Renal cortical epithelial cell (primary cell): ENCODE measurements at regions not wholly inside any gene's neighbourhood (a gene's known extent, or its start where the extent isn't known, plus 50 kb on each side); places are given as distances from the start of the nearest gene placed in this dataset.
"Not testable (repeated sequence)": the region's sequence is repeated elsewhere in the genome, so short reads cannot be mapped to it uniquely, and the experiment has no call there.

Experiments used
- DNase-seq: peaks from one replicate; pipeline ENCODE4 v3.0.0-alpha.2; 2011; ENCODE audit warnings: low read depth

- DNase-seq = no peak
Observed at GRCh38 chr13:33411312-33411711, 125.8 kb upstream of the STARD13 start.

GRCh38 chr13:33415822-33416221, 130.3 kb upstream of the STARD13 start:
- DNase-seq = no peak

- not testable (repeated sequence) for DNase-seq
Observed at GRCh38 chr13:33418224-33418953, 132.8 kb upstream of the STARD13 start.

GRCh38 chr13:33420117-33420516, 134.6 kb upstream of the STARD13 start:
- not testable (repeated sequence) for DNase-seq

GRCh38 chr13:33426131-33426530, 140.6 kb upstream of the STARD13 start:
- no peak for DNase-seq

- DNase-seq = no peak
Observed at GRCh38 chr13:33433316-33433715, 147.8 kb upstream of the STARD13 start.

GRCh38 chr13:33434676-33435075, 149.1 kb upstream of the STARD13 start:
- no peak for DNase-seq

GRCh38 chr13:33435207-33435606, 149.7 kb upstream of the STARD13 start:
- no peak for DNase-seq

GRCh38 chr13:33438918-33439317, 153.4 kb upstream of the STARD13 start:
- DNase-seq = no peak

- peak; percentile 68 for DNase-seq
Observed at GRCh38 chr13:33441015-33441414, 155.5 kb upstream of the STARD13 start.

GRCh38 chr13:33445024-33445423, 159.5 kb upstream of the STARD13 start:
- no peak for DNase-seq

GRCh38 chr13:33445476-33445875, 159.9 kb upstream of the STARD13 start:
- DNase-seq = peak; percentile 2

- peak; percentile 5 for DNase-seq
Observed at GRCh38 chr13:33446821-33447725, 161.5 kb upstream of the STARD13 start.

GRCh38 chr13:33448889-33449288, 163.3 kb upstream of the STARD13 start:
- DNase-seq = no peak

- DNase-seq = no peak
Observed at GRCh38 chr13:33450956-33451709, 165.6 kb upstream of the STARD13 start.

GRCh38 chr13:33452873-33453517, 167.4 kb upstream of the STARD13 start:
- no peak for DNase-seq

GRCh38 chr13:33453936-33454335, 168.4 kb upstream of the STARD13 start:
- DNase-seq = no peak

GRCh38 chr13:33454844-33455705, 169.5 kb upstream of the STARD13 start:
- no peak for DNase-seq

- no peak for DNase-seq
Observed at GRCh38 chr13:33459702-33460101, 174.1 kb upstream of the STARD13 start.

- no peak for DNase-seq
Observed at GRCh38 chr13:33462109-33462508, 176.6 kb upstream of the STARD13 start.

GRCh38 chr13:33464345-33464744, 178.8 kb upstream of the STARD13 start:
- no peak for DNase-seq
